Skin epidermis (tissue), 12 donors: ENCODE measurements at regions not wholly inside any gene's neighbourhood (a gene's known extent, or its start where the extent isn't known, plus 50 kb on each side); places are given as distances from the start of the nearest gene placed in this dataset.

Source experiments
- H3K27ac ChIP-seq, 21 experiments: fragments of 200-600 bp; sonication (generic) in 11 of 21; one replicate each; pipeline ENCODE4 v1.5.0; 2020; ENCODE audit warnings: mild to moderate bottlenecking in 3 of 21, inconsistent platforms in 2 of 21, moderate library complexity in 2 of 21
- H3K4me3 ChIP-seq, 7 experiments: fragments of 200-600 bp; sonication (generic) in 2 of 7; one replicate each; pipeline ENCODE4 v1.5.0; 2020; ENCODE audit warnings: inconsistent platforms in 2 of 7, mild to moderate bottlenecking in 2 of 7, moderate library complexity in 1 of 7

DNA sequence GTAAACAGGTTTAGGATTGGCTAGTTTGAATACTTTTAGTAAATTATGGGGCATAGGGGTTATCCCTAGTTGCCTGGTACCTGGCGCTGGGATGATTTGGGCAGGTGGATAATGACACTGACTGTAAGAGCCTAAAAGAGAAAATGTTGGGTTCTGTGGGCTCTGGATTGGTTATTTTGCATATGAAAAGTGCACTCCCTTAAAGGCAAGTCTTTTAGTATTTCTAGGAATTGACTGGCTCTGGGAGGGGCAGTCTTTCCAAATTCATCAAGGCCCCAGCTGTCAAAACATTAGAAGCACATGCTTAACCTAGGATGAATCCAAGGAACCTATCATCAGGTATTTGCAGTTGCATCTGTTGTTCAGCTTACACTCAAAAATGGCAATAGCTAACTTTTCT, 454.6 kb upstream of the SORCS1 start:
- no peak overlapping the region for H3K4me3 ChIP-seq

DNA sequence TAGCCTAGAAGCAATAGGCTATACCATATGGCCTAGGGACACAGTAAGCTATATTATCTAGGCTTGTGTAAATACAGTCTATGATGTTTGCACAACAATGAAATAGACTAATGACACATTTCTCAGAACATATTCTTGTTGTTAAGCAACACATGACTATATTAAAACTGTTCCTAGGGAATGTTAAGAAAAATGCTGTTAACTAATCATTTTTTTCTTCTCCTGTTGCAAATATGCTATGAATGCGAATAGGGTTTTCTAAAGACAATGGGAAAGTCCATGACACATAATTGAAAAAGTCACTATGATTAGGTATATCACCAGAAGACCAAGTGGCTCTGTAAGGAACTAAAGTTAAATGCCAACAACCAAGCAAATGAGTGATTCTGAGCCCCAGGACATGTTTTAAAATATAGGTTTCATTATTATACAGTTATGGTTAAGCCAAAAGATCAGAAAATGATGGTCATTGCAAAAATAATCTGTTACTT, 454.0 kb upstream of the SORCS1 start:
- Histone ChIP-seq H3K4me3 (no peak overlapping the region), H3K27ac (no peak overlapping the region)

More for the DNA sequence above, 454.6 kb upstream of the SORCS1 start:
- no peak overlapping the region for H3K27ac ChIP-seq

DNA sequence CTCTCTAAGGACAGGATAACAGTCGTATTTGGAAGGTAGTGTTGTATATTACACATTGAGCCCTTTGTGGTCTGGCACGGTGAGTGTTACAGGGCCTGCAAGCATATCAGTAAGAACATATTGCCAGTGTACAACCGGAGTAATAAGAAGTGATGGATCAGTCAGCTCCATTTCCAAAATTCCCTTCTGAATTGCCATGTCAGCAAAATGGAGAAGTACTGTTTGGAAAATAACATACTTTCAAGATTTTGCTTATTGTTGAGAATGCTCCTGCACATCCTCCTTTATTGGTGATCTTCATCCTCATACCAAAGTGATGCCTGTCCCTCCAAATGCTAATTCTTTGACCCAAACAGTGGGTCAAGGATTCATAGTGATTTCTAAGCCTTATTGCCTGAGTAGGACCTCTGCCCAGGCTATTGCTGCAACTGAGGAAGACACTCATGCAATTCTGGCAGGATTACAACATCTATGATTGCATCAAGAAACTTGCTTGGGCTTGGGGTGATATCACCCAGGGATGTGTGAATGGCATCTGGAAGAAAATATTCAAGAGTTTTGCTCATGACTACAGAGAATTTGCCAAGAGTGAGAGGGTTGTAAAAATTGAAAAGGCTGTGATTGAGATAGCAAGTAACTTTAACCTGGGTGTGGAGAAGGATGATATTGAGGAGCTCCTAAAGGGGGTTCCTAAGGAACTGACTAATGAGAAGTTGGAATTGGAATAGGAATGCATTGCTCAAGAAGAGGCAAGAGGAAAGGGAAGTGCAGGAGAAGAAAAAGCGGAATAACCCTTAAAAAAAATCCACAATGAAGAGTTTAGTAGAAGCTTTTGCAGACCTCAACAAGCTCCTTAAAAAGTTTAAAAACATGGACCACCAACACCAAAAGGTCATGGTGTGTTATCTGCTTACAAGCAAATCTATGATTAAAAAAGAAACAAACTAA, 452.2 kb upstream of the SORCS1 start:
- H3K27ac ChIP-seq = no peak overlapping the region
- no peak overlapping the region for H3K4me3 ChIP-seq

DNA sequence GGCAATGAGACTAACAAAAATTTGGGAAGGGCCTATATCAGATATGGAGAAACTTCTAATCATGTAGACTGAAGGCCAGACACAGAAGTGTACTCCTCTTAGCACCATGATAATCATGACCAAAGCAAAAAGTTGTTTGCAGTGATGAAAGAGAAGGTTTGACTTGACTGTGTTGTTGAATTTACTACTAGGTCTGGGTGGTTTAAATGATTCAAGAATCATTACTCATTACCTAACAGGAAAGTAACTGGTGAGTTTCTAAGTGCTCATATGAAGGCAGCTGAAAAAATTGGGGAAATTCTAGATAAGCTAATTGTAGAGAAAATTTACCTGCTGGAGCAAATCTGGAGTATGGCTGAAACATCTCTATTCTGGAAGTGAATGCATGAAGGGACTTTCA, 451.5 kb upstream of the SORCS1 start:
- H3K27ac ChIP-seq = no peak overlapping the region
- no peak overlapping the region for H3K4me3 ChIP-seq

DNA sequence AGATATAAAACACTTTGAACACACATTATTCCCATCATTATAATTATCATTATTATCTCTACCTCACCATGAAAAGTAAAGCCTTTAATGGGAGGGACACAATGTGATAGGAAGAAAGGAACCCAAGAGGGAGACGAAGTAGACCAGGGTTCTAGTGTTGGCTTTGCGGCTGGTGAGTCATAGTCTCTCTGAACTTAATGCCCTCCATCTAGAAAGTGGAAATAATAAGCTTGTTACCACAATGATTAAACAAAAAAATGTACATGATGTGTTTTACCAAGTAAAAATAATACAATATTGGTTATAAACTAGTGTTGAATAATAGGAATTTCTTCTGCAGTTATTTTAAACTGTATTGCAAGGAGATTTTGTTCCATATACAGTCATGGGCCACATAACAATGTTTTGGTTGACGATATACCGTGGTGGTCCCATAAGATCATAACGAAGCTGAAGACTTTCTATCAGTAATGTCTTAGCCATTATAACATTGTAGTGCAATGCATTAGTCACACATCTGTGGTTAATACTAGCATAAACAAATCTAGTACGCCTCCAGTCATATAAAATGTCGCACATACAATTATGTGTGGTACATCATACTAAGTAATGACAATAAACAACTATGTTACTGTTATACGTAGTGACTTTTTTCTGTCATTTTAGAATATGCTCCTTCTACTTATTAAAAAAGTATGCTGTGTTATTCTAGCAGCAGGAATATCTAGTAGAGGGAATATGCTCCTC, 450.6 kb upstream of the SORCS1 start:
- Histone ChIP-seq H3K4me3 (no peak overlapping the region), H3K27ac (no peak overlapping the region)

DNA sequence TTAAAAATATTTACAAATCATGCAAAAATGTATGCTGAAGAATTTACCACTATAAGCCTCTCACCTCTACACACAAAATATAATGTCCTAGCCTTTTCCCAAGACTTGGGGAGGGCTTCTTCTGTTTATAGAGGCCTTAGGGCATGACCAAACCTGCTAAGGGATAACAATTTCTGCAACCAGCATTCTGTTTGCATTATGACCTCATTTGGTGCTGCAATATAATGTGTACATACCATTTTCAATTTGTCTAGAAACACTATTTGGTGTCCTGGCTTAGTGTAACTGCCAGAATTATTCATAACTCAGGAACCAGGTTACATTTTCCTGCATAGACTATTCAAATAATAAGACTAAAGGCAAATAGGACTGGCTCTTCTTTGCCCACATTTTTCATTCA, 446.6 kb upstream of the SORCS1 start:
- Histone ChIP-seq H3K4me3 (no peak overlapping the region), H3K27ac (no peak overlapping the region)

DNA sequence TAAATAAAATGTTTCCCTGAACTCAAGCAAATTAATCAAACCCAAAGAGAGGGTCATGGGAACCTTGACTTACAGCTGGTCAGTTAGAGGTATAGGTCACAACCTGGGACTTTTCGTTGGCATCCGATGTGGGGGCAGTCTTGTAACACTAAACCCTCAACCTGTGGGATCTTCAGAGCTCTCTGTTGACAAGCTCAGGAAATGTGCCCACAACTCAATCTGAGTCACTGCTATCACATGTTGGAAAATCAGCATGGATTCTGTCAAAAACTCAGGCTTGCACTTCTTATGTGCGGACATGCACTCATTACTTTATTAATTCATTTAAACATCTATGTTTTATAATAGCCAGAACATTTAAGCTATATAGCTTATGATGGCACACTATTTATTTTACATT, 424.6 kb upstream of the SORCS1 start:
- Histone ChIP-seq H3K27ac (no peak overlapping the region), H3K4me3 (no peak overlapping the region)

DNA sequence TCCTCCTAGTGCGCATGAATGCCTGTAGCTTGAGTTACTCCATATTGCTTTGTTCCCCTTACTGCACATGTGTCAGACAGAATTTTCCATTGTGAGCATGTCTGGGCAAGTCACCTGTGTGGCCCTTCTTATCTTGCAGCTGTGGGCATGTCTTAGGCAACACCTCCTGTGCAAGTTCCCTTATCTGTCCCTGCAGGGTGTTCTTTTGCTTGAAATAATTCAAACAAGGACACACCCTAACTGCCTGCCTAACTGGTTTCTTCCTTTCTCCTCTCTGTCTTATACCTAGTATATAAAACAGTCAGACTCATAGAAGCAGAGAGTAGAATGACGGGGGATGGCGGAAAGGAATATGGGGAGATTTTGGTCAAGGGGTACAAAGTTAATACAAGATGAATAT, 421.1 kb upstream of the SORCS1 start:
- Histone ChIP-seq H3K27ac (no peak overlapping the region), H3K4me3 (no peak overlapping the region)

DNA sequence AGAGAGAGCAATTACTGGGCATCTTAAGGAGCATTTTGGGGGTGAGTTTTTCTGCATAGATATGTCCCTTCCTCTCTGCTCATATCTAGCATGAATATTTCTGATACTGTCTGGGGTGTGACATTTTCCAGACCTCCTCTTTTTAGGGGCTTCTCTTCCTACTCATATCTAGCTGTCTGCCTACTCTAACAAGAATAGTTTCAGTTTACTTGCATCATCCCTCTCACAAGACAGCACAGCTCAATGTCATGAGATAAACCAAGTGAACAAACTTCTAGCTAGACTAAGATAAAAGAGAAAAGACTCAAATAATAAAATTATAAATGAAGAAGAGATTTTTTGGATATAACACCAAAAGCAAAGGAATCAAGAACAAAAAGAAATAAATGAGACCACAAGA, 419.5 kb upstream of the SORCS1 start:
- no peak overlapping the region for H3K4me3 ChIP-seq

DNA sequence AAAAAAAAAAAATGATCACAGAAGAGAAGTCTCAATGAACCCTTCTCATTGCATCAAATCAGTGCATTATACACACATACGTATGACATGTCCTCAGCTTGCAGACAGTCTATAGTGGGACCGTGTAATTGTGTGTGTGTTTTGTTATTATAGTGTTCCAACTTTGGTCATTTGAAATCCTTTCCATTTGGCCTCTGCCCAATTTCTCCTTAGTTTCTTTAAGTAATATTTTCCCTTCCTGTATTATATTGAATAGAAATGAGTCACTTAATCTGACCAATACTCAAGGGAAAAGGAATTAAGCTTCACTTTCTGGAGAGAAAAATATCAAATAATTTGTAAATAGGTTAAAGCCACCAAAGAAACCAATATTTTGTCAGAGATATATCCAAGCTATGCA, 415.5 kb upstream of the SORCS1 start:
- H3K27ac ChIP-seq = no peak overlapping the region
- H3K4me3 ChIP-seq = no peak overlapping the region

More for the DNA sequence above, 419.5 kb upstream of the SORCS1 start:
- H3K27ac ChIP-seq = no peak overlapping the region

DNA sequence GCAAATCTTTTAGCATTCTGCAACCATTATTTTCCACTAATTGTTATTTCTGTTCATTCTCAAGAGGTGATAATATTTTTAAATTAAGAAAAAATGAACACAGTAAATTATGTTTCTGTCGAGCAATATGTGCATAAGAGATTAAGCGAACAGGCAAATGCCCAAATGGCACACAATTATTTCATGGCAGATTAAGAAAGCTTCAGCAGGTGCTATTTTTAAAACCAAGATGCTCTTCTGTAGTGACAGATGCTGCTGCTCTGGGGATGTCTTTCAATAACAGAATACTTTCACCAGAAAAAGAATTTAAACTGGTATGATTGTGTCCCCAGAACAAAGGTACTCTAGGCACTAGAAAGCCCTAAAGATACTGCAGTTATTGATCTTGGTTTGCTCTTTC, 412.7 kb upstream of the SORCS1 start:
- Histone ChIP-seq H3K4me3 (no peak overlapping the region), H3K27ac (no peak overlapping the region)

DNA sequence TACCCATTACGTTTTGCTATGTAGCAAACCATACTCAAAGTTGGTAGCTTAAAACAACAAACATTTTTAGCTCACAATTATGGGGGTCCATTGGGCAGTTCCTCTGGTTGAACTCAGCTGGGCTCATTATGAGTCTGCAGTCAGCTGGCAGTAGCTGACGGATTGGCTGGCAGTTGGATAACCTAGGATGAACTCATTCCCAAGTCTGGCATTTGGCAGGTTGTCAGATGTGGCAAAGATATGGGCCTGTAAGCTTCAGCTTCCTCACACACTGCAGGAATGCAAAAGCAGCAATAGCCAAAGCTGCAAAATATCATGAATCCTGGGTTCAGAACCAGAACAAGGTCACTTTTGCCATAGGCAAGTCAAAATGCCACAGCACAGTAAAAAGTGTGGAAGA, 412.2 kb upstream of the SORCS1 start:
- Histone ChIP-seq H3K4me3 (no peak overlapping the region), H3K27ac (no peak overlapping the region)

DNA sequence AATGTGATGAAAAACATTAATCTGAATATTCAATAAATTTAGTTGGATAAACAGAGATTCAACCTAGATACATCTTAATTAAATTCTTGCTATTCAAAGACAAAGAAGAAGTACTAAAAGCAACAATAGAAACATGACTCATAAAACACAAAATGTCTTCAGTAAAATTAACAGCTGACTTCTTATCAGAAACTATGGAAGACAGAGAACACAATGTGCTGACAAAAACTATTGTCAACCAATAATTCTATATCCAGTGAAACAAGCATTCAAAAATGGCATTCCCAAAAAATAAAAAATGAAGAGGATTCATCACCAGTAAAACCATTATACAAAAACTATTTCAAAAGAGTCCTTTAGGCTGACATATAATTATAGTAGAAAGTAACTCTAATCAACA, 400.5 kb upstream of the SORCS1 start:
- no peak overlapping the region for H3K27ac ChIP-seq
- H3K4me3 ChIP-seq = no peak overlapping the region

DNA sequence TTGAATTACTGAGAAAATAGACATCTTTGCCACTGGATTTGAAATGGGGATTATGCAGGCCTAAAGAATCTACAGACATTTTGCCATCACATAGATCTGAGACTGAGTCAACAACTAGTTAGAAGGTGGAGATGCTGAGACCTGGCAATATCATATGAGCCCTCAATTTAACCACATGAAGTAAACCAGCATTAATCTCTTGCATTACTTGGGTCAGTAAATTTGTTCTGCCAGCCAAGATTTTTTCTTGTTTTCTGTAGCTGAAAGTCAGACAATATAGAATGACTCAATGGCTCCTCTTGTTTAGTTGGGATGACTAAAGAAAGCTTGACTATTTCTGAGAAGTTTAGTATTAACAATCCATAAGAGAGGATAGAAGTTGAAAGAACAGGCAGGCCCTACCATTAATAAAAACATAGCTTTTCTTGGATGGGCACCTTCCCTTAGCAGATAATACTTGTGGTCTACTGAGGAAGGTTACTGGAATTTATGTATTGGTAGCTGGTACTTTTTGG, 396.7 kb upstream of the SORCS1 start:
- Histone ChIP-seq H3K4me3 (no peak overlapping the region), H3K27ac (no peak overlapping the region)

DNA sequence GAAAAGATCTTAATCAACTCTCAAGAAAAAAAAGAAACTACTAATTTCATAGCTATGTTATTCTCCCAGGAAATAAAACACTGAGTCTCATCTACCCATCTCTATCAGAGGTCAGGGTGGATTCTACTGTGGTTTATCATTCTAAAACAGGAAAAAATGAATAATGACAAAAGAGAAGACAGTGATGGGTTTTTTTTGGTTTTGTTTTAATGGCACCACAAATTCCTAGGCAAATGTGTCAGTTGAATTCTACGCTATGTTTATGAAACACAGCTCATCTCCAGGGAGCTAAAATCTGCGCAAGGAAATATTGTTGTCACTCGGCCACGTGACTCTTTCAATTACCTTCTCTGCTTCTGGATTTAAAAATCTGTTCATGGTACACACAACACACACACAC, 393.4 kb upstream of the SORCS1 start:
- no peak overlapping the region for H3K27ac ChIP-seq
- H3K4me3 ChIP-seq = no peak overlapping the region

DNA sequence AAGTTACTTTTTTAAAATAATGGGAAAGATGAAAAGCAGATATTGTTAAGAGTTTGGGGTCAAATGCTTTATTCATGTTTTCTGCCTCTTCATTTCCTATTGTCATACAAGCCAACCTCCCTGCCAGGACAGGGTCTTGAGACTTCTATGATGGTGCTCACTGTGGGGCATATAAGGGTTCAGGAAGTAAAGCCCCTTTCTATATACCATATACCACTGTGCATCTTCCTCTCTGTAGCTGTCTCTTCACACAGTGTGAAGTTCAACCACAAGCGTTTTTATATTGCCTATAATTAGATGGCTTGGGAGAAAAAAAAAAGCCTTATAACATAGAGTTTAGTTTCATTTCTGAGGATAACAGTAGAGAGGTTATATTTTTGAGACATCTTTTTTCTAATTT, 389.8 kb upstream of the SORCS1 start:
- Histone ChIP-seq H3K27ac (no peak overlapping the region), H3K4me3 (no peak overlapping the region)

DNA sequence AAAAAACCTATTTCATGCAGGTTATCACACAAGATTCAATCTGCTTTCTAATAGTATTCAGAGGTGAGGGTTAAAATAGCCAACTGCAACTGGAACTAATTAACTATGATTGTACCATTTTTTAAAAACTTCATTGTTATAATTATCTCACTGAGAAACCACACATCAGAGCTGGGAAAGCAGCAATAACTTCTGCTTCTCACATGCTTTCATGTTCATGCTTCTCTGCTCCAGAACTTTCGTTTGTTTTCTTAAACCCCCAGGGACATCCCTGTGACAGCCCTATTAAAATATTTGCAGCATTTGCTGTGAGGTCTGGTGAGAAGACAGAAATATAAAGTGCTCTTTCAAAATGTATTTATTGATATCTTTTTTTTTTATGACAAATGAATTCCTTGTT, 389.0 kb upstream of the SORCS1 start:
- Histone ChIP-seq H3K27ac (no peak overlapping the region), H3K4me3 (no peak overlapping the region)

DNA sequence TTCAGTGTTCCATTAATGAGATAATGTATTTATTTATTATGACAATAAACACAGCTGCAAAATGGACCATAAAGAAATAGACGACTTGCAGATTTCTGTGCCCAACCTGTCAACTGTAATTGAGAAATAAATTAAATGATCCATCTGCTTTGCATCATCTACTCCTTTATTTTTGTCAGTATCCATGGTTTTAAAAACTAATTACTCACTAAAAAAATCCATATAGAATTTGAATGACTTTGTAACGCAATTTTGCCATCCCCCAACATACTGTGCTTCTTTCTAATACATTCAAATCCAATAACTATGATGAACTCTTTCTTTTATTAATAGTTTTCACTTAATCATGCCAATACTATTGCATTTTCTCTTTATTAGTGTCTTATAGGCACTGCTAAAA, 388.5 kb upstream of the SORCS1 start:
- Histone ChIP-seq H3K4me3 (no peak overlapping the region), H3K27ac (no peak overlapping the region)

DNA sequence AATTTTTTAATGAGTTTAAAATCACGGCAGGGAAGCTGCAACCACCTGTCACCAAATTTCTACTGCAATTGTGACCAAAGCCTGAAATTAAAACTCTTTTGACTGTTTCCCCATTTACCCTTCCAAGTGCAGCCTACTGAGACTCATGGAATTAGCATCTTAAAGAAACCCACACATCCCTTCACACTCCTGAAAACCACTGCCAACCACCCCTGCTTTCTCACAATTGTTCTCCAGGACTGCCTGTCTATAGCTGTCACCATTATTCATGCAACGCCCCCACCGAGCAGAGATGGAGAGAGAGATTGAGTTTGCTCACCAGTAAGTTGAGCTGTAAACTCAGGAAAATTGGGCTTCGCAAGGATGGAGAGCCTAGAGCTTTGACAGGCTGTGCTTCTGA, 383.8 kb upstream of the SORCS1 start:
- H3K4me3 ChIP-seq = no peak overlapping the region
- no peak overlapping the region for H3K27ac ChIP-seq

DNA sequence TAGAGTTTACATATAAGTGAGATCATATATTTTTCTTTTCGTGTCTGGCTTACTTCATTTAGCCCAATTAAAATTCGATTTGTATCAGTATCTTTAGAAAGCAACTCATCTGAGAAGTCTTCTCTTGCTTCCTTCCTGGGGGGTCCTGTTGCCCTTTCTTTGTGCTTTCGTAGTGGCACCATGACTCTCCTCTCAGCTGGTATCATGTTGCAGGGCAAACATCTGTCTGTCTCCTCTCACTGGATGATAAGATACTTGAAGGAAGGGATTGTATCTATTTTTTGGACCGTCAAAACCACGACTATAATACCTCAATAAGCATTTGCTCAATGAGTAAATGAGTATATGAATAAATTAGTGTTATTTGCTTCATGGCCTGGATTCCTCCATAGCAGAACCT, 382.5 kb upstream of the SORCS1 start:
- Histone ChIP-seq H3K4me3 (no peak overlapping the region), H3K27ac (no peak overlapping the region)

DNA sequence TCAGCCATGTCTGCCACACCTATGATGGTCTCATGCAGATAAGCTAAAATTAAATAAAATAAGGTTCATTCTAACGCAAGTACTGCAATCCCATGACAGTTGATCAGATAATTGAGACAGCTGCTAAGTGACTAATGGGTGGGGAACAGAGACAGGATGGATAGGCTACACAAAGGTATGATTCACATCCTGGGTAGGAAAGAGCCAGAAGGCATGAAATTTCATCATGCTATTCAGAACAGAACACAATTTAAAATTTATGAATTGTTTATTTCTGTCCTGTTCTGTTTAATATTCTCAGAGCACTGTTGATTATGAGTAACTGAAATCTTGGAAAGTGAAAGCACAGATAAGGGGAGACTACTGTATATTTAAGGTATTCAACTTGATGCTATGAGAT, 381.8 kb upstream of the SORCS1 start:
- no peak overlapping the region for H3K4me3 ChIP-seq
- H3K27ac ChIP-seq = no peak overlapping the region
